HUES48 (cell line): ENCODE measurements at regions not wholly inside any gene's neighbourhood (a gene's known extent, or its start where the extent isn't known, plus 50 kb on each side); places are given as distances from the start of the nearest gene placed in this dataset.
"Not testable (repeated sequence)": the region's sequence is repeated elsewhere in the genome, so short reads cannot be mapped to it uniquely, and the experiment has no call there.

ENCODE experiments used
- H3K27ac ChIP-seq: one replicate; pipeline ENCODE4 v1.7.0; 2013; ENCODE audit warnings: low read depth, low read length, inconsistent platforms
- H3K27me3 ChIP-seq: 2 replicates; pipeline ENCODE4 v1.6.1; 2013; ENCODE audit warnings: mild to moderate bottlenecking, low read length; ENCODE audit not compliant: control insufficient read depth, insufficient read depth
- H3K36me3 ChIP-seq: 2 replicates; pipeline ENCODE4 v1.6.1; 2013; ENCODE audit warnings: low read length; ENCODE audit not compliant: control insufficient read depth, insufficient read depth
- H3K4me1 ChIP-seq: 2 replicates; pipeline ENCODE4 v1.6.1; 2013; ENCODE audit warnings: mild to moderate bottlenecking, low read length; ENCODE audit not compliant: control insufficient read depth, insufficient read depth
- H3K4me3 ChIP-seq: 2 replicates; pipeline ENCODE4 v1.5.1; 2013; ENCODE audit warnings: mild to moderate bottlenecking, low read depth, low read length
- H3K9ac ChIP-seq: 2 replicates; pipeline ENCODE4 v1.6.1; 2013; ENCODE audit warnings: mild to moderate bottlenecking, low read depth, low read length, moderate library complexity
- H3K9me3 ChIP-seq: 2 replicates; pipeline ENCODE4 v1.6.1; 2013; ENCODE audit warnings: low read length; ENCODE audit not compliant: control insufficient read depth, insufficient read depth

DNA sequence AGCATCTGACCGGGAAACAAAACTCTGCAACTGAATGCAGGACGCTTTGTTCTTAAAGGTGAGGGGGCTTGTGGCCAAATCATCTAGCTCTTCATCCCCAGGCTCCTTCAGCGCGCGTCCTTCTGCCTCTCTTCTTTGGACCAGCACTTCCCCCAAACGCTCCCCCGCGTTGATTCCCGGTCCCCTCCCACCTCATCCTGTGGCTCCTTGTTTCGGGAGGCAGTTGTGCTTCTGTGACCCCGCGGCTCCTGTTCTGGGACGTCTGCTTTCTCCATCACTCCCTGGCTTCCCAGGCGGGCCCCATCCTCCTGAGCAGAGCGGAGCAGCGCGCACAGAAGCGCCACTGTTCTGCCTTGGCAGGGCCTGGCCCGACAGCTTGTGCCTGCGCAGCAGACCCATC, 109.7 kb upstream of the ZNG1E start:
- H3K27me3 ChIP-seq, H3K4me1 ChIP-seq, H3K27ac ChIP-seq, H3K9me3 ChIP-seq, H3K36me3 ChIP-seq, H3K4me3 ChIP-seq, H3K9ac ChIP-seq: not testable (repeated sequence)

DNA sequence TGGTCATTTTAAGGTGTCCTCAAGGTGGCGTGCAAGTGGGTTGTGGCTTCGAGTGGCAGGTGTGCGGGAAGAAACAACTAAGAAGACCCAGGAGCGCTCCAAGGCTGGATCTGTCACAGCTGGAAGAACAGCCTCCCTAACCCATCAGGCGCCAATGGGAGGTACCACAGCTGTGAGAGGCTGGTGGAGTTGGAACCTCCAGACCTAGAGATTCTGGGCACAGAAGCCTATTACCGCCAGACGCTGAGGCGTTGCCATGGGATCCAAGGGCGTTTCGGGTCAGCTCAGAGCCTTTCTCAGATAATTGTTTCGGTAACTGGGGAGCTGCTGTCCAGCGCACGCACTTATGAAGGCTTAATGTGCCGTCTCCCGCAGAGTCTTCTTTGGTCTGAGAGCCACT, 156.7 kb upstream of the ZNG1E start:
- H3K27ac ChIP-seq, H3K4me1 ChIP-seq, H3K36me3 ChIP-seq, H3K9ac ChIP-seq, H3K4me3 ChIP-seq, H3K9me3 ChIP-seq, H3K27me3 ChIP-seq: not testable (repeated sequence)

DNA sequence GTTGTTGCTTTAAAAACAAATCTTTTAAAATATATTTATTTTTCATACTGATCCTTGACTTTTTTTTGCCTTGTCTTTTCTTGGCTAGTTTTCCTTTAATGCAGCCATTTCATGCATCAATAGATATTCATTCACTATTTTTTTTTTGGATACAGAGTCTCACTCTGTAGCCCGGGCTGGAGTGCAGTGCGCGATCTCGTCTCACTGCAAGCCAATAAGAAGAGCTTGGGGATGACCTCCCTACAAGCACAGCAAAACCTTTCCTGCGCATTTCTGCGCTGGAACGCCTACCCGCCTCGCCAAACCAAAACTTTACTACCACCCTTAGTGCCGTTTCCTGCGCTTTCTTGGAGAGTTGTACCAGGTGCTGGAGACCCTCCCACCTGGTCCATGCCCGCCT, 161.3 kb upstream of the ZNG1E start:
- H3K27me3 ChIP-seq, H3K9me3 ChIP-seq, H3K36me3 ChIP-seq, H3K9ac ChIP-seq, H3K4me3 ChIP-seq, H3K27ac ChIP-seq, H3K4me1 ChIP-seq: not testable (repeated sequence)

DNA sequence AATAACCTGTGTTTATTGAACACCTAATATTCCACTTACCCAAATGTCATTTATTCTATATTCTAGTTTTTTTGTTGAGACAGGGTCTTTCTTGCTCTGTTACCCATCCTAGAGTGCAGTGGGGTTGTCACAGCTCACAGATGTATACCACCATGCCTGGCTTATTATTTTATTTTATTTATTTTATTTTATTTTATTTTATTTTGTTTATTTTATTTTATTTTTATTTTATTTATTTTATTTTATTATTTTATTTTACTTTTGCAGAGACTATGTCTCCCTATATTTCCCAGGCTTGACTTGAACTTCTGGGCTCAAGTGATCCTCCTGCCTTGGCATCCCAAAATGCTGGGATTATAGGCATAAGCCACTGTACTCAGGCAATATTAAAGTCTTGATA, 167.8 kb upstream of the ZNG1E start:
- H3K9ac ChIP-seq, H3K36me3 ChIP-seq, H3K27me3 ChIP-seq, H3K27ac ChIP-seq, H3K4me1 ChIP-seq, H3K4me3 ChIP-seq, H3K9me3 ChIP-seq: not testable (repeated sequence)

DNA sequence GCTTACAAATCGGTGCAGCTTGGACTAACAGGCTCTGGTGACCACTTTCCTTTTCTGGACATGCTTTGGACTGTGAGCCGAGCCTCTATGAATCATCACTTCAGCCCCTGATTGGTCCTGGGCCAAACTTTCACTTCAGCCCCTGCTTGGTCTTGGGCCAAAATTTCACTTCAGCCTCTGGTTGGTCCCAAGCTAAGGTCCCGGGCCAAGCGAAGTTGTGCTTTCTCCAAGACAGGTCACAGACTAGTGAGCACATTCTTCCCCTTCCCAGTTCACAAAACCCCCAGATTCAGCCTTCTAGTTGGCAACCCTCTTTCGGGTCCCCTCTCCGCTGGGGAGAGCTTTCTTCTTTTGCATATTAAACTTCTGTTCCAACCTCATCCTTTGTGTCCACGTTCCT, 171.0 kb upstream of the ZNG1E start:
- H3K4me3 ChIP-seq, H3K27ac ChIP-seq, H3K9ac ChIP-seq, H3K36me3 ChIP-seq, H3K4me1 ChIP-seq, H3K9me3 ChIP-seq, H3K27me3 ChIP-seq: not testable (repeated sequence)

DNA sequence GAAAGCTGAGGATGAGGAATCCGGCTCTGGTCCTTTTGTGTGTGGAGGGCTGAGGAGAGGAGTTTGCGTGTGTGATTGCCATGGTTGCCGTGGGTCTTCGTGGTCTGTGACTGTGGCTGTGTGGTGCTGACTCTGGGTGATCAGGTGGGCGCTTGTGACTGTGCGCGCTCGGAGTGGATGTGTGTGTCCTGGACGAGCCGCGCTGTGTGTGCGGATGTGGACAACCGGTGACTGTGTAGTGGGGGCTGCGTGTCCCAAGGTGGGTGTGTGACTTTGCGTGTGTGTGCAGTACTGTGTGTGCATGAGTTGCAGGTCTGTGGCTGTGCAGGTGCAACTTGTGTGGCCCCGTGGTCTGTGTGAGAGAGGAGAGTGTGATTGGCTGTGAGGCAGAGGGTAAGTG, 172.0 kb upstream of the ZNG1E start:
- not testable (repeated sequence) for H3K4me3 ChIP-seq, H3K27me3 ChIP-seq, H3K27ac ChIP-seq, H3K9me3 ChIP-seq, H3K36me3 ChIP-seq, H3K9ac ChIP-seq, H3K4me1 ChIP-seq

DNA sequence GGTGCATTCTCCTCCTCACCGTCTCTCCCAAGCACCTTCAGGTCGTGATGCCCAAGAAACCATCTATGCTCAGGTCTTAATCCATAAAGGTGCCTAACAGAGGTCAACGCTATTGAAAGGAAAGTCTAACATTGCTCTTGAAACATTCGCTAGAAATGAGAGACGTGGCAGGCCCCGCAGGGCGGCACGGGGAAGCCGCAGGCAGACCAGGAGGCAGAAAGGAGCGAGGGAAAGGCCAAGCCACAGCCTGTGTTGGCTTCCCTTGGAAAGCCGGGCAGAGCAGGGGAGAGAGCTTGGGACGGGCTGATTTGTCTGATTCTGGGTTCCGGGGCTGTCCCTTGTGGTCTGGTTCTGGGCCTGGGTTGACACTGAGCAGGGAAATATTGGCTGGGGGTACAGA, 192.8 kb upstream of the ZNG1E start:
- H3K4me1 ChIP-seq, H3K27me3 ChIP-seq, H3K36me3 ChIP-seq, H3K27ac ChIP-seq, H3K9ac ChIP-seq, H3K4me3 ChIP-seq: not testable (repeated sequence)
- H3K9me3 ChIP-seq = peaks cover 12% of the 10 kb centered on the region

DNA sequence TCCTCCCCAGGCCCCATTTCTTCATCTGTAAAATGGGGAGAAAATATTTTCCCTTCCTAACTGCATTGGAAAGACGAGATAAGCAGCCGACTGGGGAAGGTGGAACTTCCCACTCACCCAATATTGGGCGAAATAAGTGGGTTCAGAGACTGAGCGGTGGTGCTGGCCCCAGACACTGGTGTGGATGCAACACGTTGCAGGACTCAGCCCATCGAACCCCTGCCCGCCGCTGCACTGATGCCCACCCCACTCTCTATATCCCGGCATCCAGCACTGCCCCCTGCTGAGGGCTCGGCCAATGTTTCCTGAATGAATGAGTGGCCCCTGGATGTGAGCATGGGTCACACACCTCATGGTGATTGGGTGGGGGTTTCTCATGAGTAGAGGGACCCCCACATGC, 194.4 kb upstream of the ZNG1E start:
- H3K9me3 ChIP-seq = peaks cover 12% of the 10 kb centered on the region
- not testable (repeated sequence) for H3K36me3 ChIP-seq, H3K27me3 ChIP-seq, H3K4me1 ChIP-seq, H3K27ac ChIP-seq, H3K9ac ChIP-seq, H3K4me3 ChIP-seq

DNA sequence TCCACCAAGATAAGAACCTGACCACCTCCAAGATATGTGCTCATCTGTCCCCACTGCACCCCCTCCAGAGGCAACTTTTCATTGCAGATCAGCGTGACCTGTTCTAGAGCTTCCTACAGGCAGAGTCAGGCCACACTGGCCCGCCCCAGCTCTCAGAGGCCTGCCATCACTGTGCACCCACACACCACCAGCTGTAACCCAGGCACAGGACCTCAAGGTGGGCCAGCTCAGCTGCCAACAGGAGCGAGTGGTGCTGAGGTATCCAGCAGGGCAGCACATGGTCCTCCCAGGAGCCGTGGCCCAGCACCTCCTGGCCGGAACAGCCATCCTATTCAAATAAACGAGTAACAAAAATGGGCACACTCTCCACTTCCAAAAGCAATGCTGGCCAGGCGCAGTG, 189.9 kb upstream of the FOXD4L5 start:
- H3K27me3 ChIP-seq, H3K36me3 ChIP-seq, H3K4me3 ChIP-seq, H3K4me1 ChIP-seq, H3K9ac ChIP-seq, H3K27ac ChIP-seq: not testable (repeated sequence)
- H3K9me3 ChIP-seq = peaks cover 17% of the 10 kb centered on the region; the same call in 1 of the 2 replicates

DNA sequence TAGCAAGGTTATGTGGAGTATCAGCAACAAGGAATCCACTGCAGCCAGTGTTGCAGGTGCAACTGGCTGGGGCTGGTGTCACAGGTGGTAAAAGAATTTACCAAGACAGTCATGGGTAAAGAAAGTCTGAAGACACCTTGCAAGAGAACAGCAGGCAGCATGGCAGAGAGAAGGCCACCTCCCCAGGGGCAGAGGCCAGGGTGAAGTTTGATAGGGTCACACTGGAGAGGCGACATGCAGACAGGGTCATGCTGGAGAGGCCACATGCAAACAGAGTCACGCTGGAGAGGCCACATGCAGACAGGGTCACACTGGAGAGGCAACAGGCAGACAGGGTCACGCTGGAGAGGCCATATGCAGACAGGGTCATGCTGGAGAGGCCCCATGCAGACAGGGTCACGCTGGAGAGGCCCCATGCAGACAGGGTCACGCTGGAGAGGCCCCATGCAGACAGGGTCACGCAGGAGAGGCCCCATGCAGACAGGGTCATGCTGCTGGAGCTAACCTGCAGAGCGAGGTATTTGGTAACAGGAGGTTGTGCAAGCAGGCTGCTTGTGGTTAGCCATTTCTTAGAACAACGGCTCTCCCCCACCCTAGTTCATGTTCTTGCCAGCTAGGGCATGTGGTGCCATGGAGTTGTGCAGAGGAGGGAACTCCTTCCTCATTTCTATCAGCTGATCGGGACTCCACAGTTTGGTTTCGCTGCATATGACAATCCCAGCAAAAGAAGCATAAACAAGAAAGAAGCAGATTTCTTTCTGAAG, 188.2 kb upstream of the FOXD4L5 start:
- peaks cover 17% of the 10 kb centered on the region; the same call in 1 of the 2 replicates for H3K9me3 ChIP-seq
- not testable (repeated sequence) for H3K36me3 ChIP-seq, H3K4me3 ChIP-seq, H3K9ac ChIP-seq, H3K27ac ChIP-seq, H3K4me1 ChIP-seq, H3K27me3 ChIP-seq

DNA sequence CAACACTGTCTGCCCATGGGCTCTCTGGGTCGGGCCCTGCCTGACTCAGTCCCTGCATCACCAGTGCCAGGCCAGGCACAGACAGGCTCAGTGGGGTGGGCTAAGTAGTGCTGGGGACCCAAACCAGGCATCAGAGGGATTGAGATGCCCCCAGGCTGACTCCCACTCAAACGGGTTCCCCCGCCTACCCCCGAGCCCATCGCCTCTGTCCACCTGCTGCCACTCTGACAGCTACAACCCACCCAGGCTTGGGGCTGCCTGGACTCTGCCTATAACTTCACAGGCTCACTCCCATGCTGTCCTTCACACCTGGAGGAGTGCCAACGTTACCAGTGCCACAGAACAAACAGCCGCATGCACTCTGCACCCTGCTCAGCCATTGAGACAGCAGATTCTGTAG, 186.1 kb upstream of the FOXD4L5 start:
- H3K4me1 ChIP-seq, H3K9ac ChIP-seq, H3K4me3 ChIP-seq, H3K27me3 ChIP-seq, H3K36me3 ChIP-seq, H3K27ac ChIP-seq: not testable (repeated sequence)
- H3K9me3 ChIP-seq = peaks cover 21% of the 10 kb centered on the region
